HCT116 (cell line): ENCODE measurements at regions not wholly inside any gene's neighbourhood (a gene's known extent, or its start where the extent isn't known, plus 50 kb on each side); places are given as distances from the start of the nearest gene placed in this dataset.

Experiments
- ATAC-seq: fragments of 200-7000 bp; cut with Tn5 transposase; 2 replicates; pipeline ENCODE4 v1.9.1; 2020; ENCODE audit warnings: mild to moderate bottlenecking, moderate library complexity
- BruUV-seq: library from RNA; stranded (reverse); fragments of 400-500 nt; replicated peaks from 2 replicates; lab custom pipeline; 2021; lab: Mats Ljungman, UMichigan
- CTCF ChIA-PET: fragments of 300-600 bp; sonication (Branson Sonifier 250); formaldehyde crosslinking; loops from one replicate; lab custom pipeline; 2021; ENCODE audit warnings: antibody characterized with exemption; lab: Charles Lee
- POLR2A ChIA-PET: fragments of 300-600, 350-600 bp; sonication (Branson Sonifier 250); formaldehyde crosslinking; loops from one replicate; lab custom pipeline; 2021; ENCODE audit warnings: antibody characterized with exemption; lab: Charles Lee
- RAD21 ChIA-PET, 2 experiments: fragments of 300-600 bp; sonication (Branson Sonifier 250); formaldehyde crosslinking; loops; one replicate each; lab custom pipeline; 2023; ENCODE audit warnings: low total read pairs in 2 of 2; ENCODE audit not compliant: uncharacterized antibody in 2 of 2, unreplicated experiment in 2 of 2, low non-redundant PET in 1 of 2; lab: Charles Lee
- DNase-seq: peaks from one replicate; pipeline ENCODE4 v3.0.0-alpha.2; 2010; ENCODE audit warnings: low read depth, low spot score
- H2AFZ ChIP-seq: fragments of 200-600 bp; shearing (Covaris generic), sonication (generic); 2 replicates; pipeline ENCODE4 v1.6.1; 2017; ENCODE audit warnings: low read depth, mixed run types, mixed read lengths, antibody characterized with exemption, low read length; ENCODE audit not compliant: poor library complexity, severe bottlenecking
- H3K27ac ChIP-seq: 2 replicates; pipeline ENCODE4 v1.5.1; 2012; ENCODE audit warnings: low read depth, low read length
- H3K27me3 ChIP-seq: fragments of 200-600 bp; sonication (generic); 2 replicates; pipeline ENCODE4 v1.6.1; 2016; ENCODE audit warnings: mixed run types, low read length, mixed read lengths; ENCODE audit not compliant: insufficient read depth
- H3K36me3 ChIP-seq, 2 experiments: fragments of 200-500 bp in 1 of 2; fragments of 200-600 bp in 1 of 2; sonication (Bioruptor generic) in 1 of 2; sonication (generic) in 1 of 2; 2 replicates each; pipeline versions ENCODE4 v1.5.1 to v1.6.1; 2014 to 2016; ENCODE audit warnings: low read length in 2 of 2, inconsistent platforms in 1 of 2, mixed read lengths in 1 of 2, mixed run types in 1 of 2; ENCODE audit not compliant: insufficient read depth in 2 of 2, control insufficient read depth in 1 of 2
- H3K4me1 ChIP-seq, 2 experiments: fragments of 200-600 bp in 1 of 2; sonication (generic) in 1 of 2; 2 replicates each; pipeline versions ENCODE4 v1.5.1 to v1.6.1; 2012 to 2017; ENCODE audit warnings: low read length in 2 of 2, inconsistent platforms in 1 of 2, mild to moderate bottlenecking in 1 of 2, mixed read lengths in 1 of 2, mixed run types in 1 of 2, moderate library complexity in 1 of 2; ENCODE audit not compliant: insufficient read depth in 2 of 2, control insufficient read depth in 1 of 2
- H3K4me2 ChIP-seq: fragments of 200-600 bp; sonication (generic); 2 replicates; pipeline ENCODE4 v1.6.1; 2017; ENCODE audit warnings: mixed run types, low read length, mixed read lengths
- H3K4me3 ChIP-seq, 2 experiments: fragments of 200-600 bp in 1 of 2; sonication (generic) in 1 of 2; replicated peaks in 1 of 2; 2 replicates each; pipeline ENCODE4 v1.5.1; 2011 to 2016; ENCODE audit warnings: low read length in 2 of 2, control low read depth in 1 of 2, low read depth in 1 of 2, mild to moderate bottlenecking in 1 of 2, mixed read lengths in 1 of 2, mixed run types in 1 of 2
- H3K79me2 ChIP-seq: fragments of 200-600 bp; sonication (generic); 2 replicates; pipeline ENCODE4 v1.6.1; 2017; ENCODE audit warnings: mild to moderate bottlenecking, mixed run types, low read length, moderate library complexity, mixed read lengths; ENCODE audit not compliant: insufficient read depth
- H3K9ac ChIP-seq: fragments of 200-600 bp; sonication (generic); 2 replicates; pipeline ENCODE4 v1.6.1; 2016; ENCODE audit warnings: low read length, mixed read lengths
- H3K9me2 ChIP-seq: fragments of 200-600 bp; sonication (generic), shearing (Covaris generic); 2 replicates; pipeline ENCODE4 v1.6.1; 2017; ENCODE audit warnings: mixed run types, mild to moderate bottlenecking, moderate library complexity; ENCODE audit not compliant: insufficient read depth
- H3K9me3 ChIP-seq, 2 experiments: fragments of 200-500 bp in 1 of 2; fragments of 200-600 bp in 1 of 2; sonication (Bioruptor generic) in 1 of 2; sonication (generic) in 1 of 2; 2 replicates each; pipeline ENCODE4 v1.6.1; 2014 to 2017; ENCODE audit warnings: low read length in 2 of 2, mixed read lengths in 2 of 2, inconsistent platforms in 1 of 2, low read depth in 1 of 2, mild to moderate bottlenecking in 1 of 2, mixed run types in 1 of 2, moderate library complexity in 1 of 2; ENCODE audit not compliant: control insufficient read depth in 1 of 2, insufficient read depth in 1 of 2
- H4K20me1 ChIP-seq: fragments of 200-600 bp; sonication (generic), shearing (Covaris generic); 2 replicates; pipeline ENCODE4 v1.6.1; 2017; ENCODE audit warnings: mixed run types, mild to moderate bottlenecking, moderate library complexity; ENCODE audit not compliant: insufficient read depth
- CBX3 ChIP-seq: IDR thresholded peaks from 2 replicates; pipeline ENCODE4 v1.6.1; 2012; ENCODE audit warnings: low read depth
- CEBPB ChIP-seq: IDR thresholded peaks from 2 replicates; pipeline ENCODE4 v1.6.1; 2012; ENCODE audit warnings: low read depth
- EGR1 ChIP-seq: IDR thresholded peaks from 2 replicates; pipeline ENCODE4 v1.6.1; 2012; ENCODE audit warnings: low read depth
- EZH2 ChIP-seq: fragments of 200-600 bp; sonication (generic); IDR thresholded peaks from 2 replicates; pipeline ENCODE4 v1.6.1; 2017; ENCODE audit warnings: antibody characterized with exemption, mixed run types
- EZH2phosphoT487 ChIP-seq: fragments of 200-600 bp; IDR thresholded peaks from 2 replicates; pipeline ENCODE4 v1.6.1; 2018; ENCODE audit warnings: antibody characterized with exemption, borderline replicate concordance
- MAX ChIP-seq: IDR thresholded peaks from 2 replicates; pipeline ENCODE4 v1.6.1; 2012
- POLR2AphosphoS5 ChIP-seq: IDR thresholded peaks from 2 replicates; pipeline ENCODE4 v1.6.1; 2011; ENCODE audit warnings: mild to moderate bottlenecking, low read depth, low read length, moderate library complexity
- RAD21 ChIP-seq: IDR thresholded peaks from 2 replicates; pipeline ENCODE4 v1.6.1; 2012; ENCODE audit warnings: low read depth, mild to moderate bottlenecking
- SIN3A ChIP-seq: IDR thresholded peaks from 2 replicates; pipeline ENCODE4 v1.6.1; 2012; ENCODE audit warnings: low read depth
- SRF ChIP-seq: IDR thresholded peaks from 2 replicates; pipeline ENCODE4 v1.6.1; 2012; ENCODE audit warnings: low read depth
- TCF7L2 ChIP-seq: IDR thresholded peaks from 2 replicates; pipeline ENCODE4 v1.7.0; 2011; ENCODE audit warnings: borderline replicate concordance, inconsistent platforms; ENCODE audit not compliant: insufficient read depth, insufficient read length; ENCODE audit errors: extremely low read depth
- YY1 ChIP-seq: IDR thresholded peaks from 2 replicates; pipeline ENCODE4 v1.6.1; 2011; ENCODE audit warnings: low read length, low read depth, moderate library complexity, mild to moderate bottlenecking; ENCODE audit not compliant: insufficient replicate concordance; ENCODE audit errors: extremely low read depth
- ZNF274 ChIP-seq: fragments of 200-500 bp; sonication (Bioruptor generic); IDR thresholded peaks from 2 replicates; pipeline ENCODE4 v1.6.1; 2014; ENCODE audit warnings: mild to moderate bottlenecking, low read depth, low read length, inconsistent platforms
- intact Hi-C: fragments of 100-400 bp; cut with micrococcal nuclease; formaldehyde crosslinking; loops from 2 replicates; pipeline ENCODE4 v1.10.0; 2022
- TF ChIP-seq, protein P1 (sequence below), 3 experiments: fragments of 200-600 bp in 1 of 3; sonication (generic) in 1 of 3; IDR thresholded peaks in 2 of 3; conservative IDR thresholded peaks in 1 of 3; 2 replicates each; pipeline ENCODE4 v1.5.1; 2012 to 2017; ENCODE audit warnings: low read depth in 2 of 3, low read length in 2 of 3, antibody characterized with exemption in 1 of 3, borderline replicate concordance in 1 of 3, control low read depth in 1 of 3, mild to moderate bottlenecking in 1 of 3, mixed read lengths in 1 of 3, mixed run types in 1 of 3, moderate library complexity in 1 of 3; ENCODE audit not compliant: insufficient read depth in 1 of 3
- TF ChIP-seq, protein P2 (sequence below): IDR thresholded peaks from 2 replicates; pipeline ENCODE4 v1.6.1; 2012; ENCODE audit warnings: low read depth

GRCh38 chr1:113248494-113248893 is 141.8 kb upstream of the MAGI3 start:
- no TSS peak for BruUV-seq
- H3K79me2 ChIP-seq: no peaks in the 10 kb centered on the region
- ChIA-PET POLR2A (interaction anchor here (0.6 kb wide), 1 partner anchor 1215 kb away, joined by 4 read pairs; no protein-coding TSS in a partner anchor), CTCF (no interaction called here), RAD21 (no interaction called here)
- no peaks in the 10 kb centered on the region for H3K4me1 ChIP-seq
- ATAC-seq: no peak
- DNase-seq: no peak
- no peak overlapping the region for H3K4me3 ChIP-seq
- no peak overlapping the region for H3K9ac ChIP-seq
- no peaks in the 10 kb centered on the region for H3K36me3 ChIP-seq
- no peaks in the 10 kb centered on the region for H4K20me1 ChIP-seq
- H3K4me2 ChIP-seq: no peak overlapping the region
- intact Hi-C loops: no loop called here
- TF ChIP-seq EZH2phosphoT487 (no peak), YY1 (no peak), RAD21 (no peak), EZH2 (no peak), EGR1 (no peak), TCF7L2 (no peak), SRF (no peak), CBX3 (no peak), CEBPB (no peak), SIN3A (no peak), MAX (no peak), POLR2AphosphoS5 (no peak), ZNF274 (no peak)
- TF ChIP-seq, protein P1, sequence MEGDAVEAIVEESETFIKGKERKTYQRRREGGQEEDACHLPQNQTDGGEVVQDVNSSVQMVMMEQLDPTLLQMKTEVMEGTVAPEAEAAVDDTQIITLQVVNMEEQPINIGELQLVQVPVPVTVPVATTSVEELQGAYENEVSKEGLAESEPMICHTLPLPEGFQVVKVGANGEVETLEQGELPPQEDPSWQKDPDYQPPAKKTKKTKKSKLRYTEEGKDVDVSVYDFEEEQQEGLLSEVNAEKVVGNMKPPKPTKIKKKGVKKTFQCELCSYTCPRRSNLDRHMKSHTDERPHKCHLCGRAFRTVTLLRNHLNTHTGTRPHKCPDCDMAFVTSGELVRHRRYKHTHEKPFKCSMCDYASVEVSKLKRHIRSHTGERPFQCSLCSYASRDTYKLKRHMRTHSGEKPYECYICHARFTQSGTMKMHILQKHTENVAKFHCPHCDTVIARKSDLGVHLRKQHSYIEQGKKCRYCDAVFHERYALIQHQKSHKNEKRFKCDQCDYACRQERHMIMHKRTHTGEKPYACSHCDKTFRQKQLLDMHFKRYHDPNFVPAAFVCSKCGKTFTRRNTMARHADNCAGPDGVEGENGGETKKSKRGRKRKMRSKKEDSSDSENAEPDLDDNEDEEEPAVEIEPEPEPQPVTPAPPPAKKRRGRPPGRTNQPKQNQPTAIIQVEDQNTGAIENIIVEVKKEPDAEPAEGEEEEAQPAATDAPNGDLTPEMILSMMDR (IDR thresholded peaks at IDR 0.05 in 2 of 3, conservative IDR thresholded peaks at IDR 0.05 in 1 of 3; ENCODE audit: borderline replicate concordance in 1 of 3, insufficient read depth in 1 of 3, low read depth in 2 of 3, low read length in 2 of 3): no peak
- TF ChIP-seq, protein P2, sequence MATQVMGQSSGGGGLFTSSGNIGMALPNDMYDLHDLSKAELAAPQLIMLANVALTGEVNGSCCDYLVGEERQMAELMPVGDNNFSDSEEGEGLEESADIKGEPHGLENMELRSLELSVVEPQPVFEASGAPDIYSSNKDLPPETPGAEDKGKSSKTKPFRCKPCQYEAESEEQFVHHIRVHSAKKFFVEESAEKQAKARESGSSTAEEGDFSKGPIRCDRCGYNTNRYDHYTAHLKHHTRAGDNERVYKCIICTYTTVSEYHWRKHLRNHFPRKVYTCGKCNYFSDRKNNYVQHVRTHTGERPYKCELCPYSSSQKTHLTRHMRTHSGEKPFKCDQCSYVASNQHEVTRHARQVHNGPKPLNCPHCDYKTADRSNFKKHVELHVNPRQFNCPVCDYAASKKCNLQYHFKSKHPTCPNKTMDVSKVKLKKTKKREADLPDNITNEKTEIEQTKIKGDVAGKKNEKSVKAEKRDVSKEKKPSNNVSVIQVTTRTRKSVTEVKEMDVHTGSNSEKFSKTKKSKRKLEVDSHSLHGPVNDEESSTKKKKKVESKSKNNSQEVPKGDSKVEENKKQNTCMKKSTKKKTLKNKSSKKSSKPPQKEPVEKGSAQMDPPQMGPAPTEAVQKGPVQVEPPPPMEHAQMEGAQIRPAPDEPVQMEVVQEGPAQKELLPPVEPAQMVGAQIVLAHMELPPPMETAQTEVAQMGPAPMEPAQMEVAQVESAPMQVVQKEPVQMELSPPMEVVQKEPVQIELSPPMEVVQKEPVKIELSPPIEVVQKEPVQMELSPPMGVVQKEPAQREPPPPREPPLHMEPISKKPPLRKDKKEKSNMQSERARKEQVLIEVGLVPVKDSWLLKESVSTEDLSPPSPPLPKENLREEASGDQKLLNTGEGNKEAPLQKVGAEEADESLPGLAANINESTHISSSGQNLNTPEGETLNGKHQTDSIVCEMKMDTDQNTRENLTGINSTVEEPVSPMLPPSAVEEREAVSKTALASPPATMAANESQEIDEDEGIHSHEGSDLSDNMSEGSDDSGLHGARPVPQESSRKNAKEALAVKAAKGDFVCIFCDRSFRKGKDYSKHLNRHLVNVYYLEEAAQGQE: no peak
- no peak overlapping the region for H2AFZ ChIP-seq
- no peak overlapping the region for H3K27ac ChIP-seq
- no peaks in the 10 kb centered on the region for H3K9me3 ChIP-seq
- no peaks in the 10 kb centered on the region for H3K27me3 ChIP-seq
- no peaks in the 10 kb centered on the region for H3K9me2 ChIP-seq
